ENCODE measurements at regions not wholly inside any gene's neighbourhood (a gene's known extent, or its start where the extent isn't known, plus 50 kb on each side); places are given as distances from the start of the nearest gene placed in this dataset.

- H3K4me3 ChIP-seq (ENCODE audit: insufficient read depth, low read depth, low read length), result no peak overlapping the region
- H3K27me3 ChIP-seq (ENCODE audit: control insufficient read depth, insufficient read depth, low read length), result peaks cover 27% of the 10 kb centered on the region; the same call in 1 of the 2 replicates
- peak; percentile 2 for DNase-seq
- H3K36me3 ChIP-seq (replicated peaks; ENCODE audit: control insufficient read depth, insufficient read depth, low read length), result no peaks in the 10 kb centered on the region
These were observed 388.5 kb upstream of the C1orf87 start for GRCh38 chr1:60461925-60462595.

DNA sequence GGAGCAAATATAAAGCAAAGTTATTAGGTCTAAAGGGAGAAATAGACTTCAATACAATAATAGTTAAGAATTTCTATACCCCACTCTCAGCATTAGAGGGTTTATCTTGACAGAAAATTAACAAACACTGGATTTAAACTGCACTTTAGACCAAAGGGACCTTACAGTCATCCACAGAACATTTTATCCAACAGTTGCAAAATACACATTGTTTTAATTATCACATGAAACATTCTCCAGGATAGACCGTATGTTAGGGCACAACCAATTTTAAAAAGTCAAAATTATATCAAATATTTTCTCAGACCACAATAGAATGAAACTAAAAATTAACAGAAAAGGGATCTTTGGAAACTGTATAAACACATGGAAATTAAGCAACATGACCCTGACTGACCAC is 384.5 kb upstream of the C1orf87 start:
- DNase-seq, result no peak
- Histone ChIP-seq H3K27me3 (ENCODE audit: control insufficient read depth, insufficient read depth, low read length) (peaks cover 16% of the 10 kb centered on the region; the same call in 1 of the 2 replicates), H3K36me3 (replicated peaks; ENCODE audit: control insufficient read depth, insufficient read depth, low read length) (no peaks in the 10 kb centered on the region), H3K4me3 (ENCODE audit: insufficient read depth, low read depth, low read length) (no peak overlapping the region)

DNA sequence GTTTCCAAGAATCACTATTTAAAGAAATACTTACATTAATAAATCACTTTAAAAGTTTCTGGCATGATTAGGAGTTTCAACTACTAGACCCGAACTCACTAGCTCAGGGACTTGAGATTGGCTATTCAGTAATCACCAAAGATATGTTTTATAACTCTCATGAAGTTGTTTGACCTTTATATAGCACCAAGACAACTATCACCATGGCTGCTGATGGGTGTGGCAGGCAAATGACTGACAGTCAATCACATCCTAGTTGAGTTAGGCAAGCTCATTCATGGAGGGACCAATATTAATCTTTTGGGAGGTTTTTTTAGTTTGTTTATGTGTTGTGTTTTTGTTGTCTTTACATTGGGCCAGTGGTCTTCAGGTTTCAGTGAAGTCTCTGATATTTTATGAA is 376.3 kb upstream of the C1orf87 start:
- no peak for DNase-seq
- Histone ChIP-seq H3K27me3 (ENCODE audit: control insufficient read depth, insufficient read depth, low read length) (peaks cover 2% of the 10 kb centered on the region; the same call in 1 of the 2 replicates), H3K4me3 (ENCODE audit: insufficient read depth, low read depth, low read length) (no peak overlapping the region), H3K36me3 (replicated peaks; ENCODE audit: control insufficient read depth, insufficient read depth, low read length) (no peaks in the 10 kb centered on the region)

DNA sequence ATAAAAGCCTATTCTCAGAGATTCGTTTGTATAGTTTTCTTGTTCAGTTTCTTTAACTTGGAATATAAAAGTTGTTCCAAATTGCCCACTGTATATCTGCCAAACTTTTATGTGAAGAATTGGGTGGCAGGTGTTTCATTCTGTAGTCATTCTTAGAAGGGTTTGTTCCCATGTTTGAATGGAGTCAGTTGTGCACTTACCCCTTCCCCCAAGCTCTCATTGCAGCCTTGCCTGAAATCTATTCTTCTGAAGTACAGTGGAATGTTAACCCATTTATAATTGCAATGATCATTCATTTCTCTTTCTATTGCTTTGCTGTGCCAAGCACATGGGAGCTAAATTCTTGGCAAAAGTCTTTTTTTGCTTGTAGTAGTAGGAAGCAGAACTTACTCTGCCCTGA is 375.3 kb upstream of the C1orf87 start:
- Histone ChIP-seq H3K27me3 (ENCODE audit: control insufficient read depth, insufficient read depth, low read length) (peaks cover 2% of the 10 kb centered on the region; the same call in 1 of the 2 replicates), H3K4me3 (ENCODE audit: insufficient read depth, low read depth, low read length) (no peak overlapping the region), H3K36me3 (replicated peaks; ENCODE audit: control insufficient read depth, insufficient read depth, low read length) (no peaks in the 10 kb centered on the region)
- no peak for DNase-seq

- Histone ChIP-seq H3K36me3 (replicated peaks; ENCODE audit: control insufficient read depth, insufficient read depth, low read length) (no peaks in the 10 kb centered on the region), H3K27me3 (ENCODE audit: control insufficient read depth, insufficient read depth, low read length) (no peaks in the 10 kb centered on the region), H3K4me3 (ENCODE audit: insufficient read depth, low read depth, low read length) (no peak overlapping the region)
- DNase-seq, result no peak
These were observed 371.1 kb upstream of the C1orf87 start for GRCh38 chr1:60444680-60445079.

GRCh38 chr1:60436186-60436585 is 362.6 kb upstream of the C1orf87 start:
- Histone ChIP-seq H3K4me3 (ENCODE audit: insufficient read depth, low read depth, low read length) (no peak overlapping the region), H3K27me3 (ENCODE audit: control insufficient read depth, insufficient read depth, low read length) (no peaks in the 10 kb centered on the region), H3K36me3 (replicated peaks; ENCODE audit: control insufficient read depth, insufficient read depth, low read length) (no peaks in the 10 kb centered on the region)
- DNase-seq, result no peak

GRCh38 chr1:60431593-60431992 is 358.0 kb upstream of the C1orf87 start:
- H3K36me3 ChIP-seq (replicated peaks; ENCODE audit: control insufficient read depth, insufficient read depth, low read length), result no peaks in the 10 kb centered on the region
- no peak overlapping the region for H3K4me3 ChIP-seq (ENCODE audit: insufficient read depth, low read depth, low read length)
- no peaks in the 10 kb centered on the region for H3K27me3 ChIP-seq (ENCODE audit: control insufficient read depth, insufficient read depth, low read length)
- DNase-seq, result no peak

- no peaks in the 10 kb centered on the region for H3K36me3 ChIP-seq (replicated peaks; ENCODE audit: control insufficient read depth, insufficient read depth, low read length)
- no peak overlapping the region for H3K4me3 ChIP-seq (ENCODE audit: insufficient read depth, low read depth, low read length)
- no peak for DNase-seq
- no peaks in the 10 kb centered on the region for H3K27me3 ChIP-seq (ENCODE audit: control insufficient read depth, insufficient read depth, low read length)
These were observed 356.8 kb upstream of the C1orf87 start for GRCh38 chr1:60430375-60430774.

- DNase-seq, result no peak
- Histone ChIP-seq H3K36me3 (replicated peaks; ENCODE audit: control insufficient read depth, insufficient read depth, low read length) (no peaks in the 10 kb centered on the region), H3K27me3 (ENCODE audit: control insufficient read depth, insufficient read depth, low read length) (no peaks in the 10 kb centered on the region), H3K4me3 (ENCODE audit: insufficient read depth, low read depth, low read length) (no peak overlapping the region)
These were observed 354.6 kb upstream of the C1orf87 start for GRCh38 chr1:60428127-60428526.

GRCh38 chr1:60427701-60428100 is 354.1 kb upstream of the C1orf87 start:
- H3K36me3 ChIP-seq (replicated peaks; ENCODE audit: control insufficient read depth, insufficient read depth, low read length), result no peaks in the 10 kb centered on the region
- H3K4me3 ChIP-seq (ENCODE audit: insufficient read depth, low read depth, low read length), result no peak overlapping the region
- H3K27me3 ChIP-seq (ENCODE audit: control insufficient read depth, insufficient read depth, low read length), result no peaks in the 10 kb centered on the region
- no peak for DNase-seq

DNA sequence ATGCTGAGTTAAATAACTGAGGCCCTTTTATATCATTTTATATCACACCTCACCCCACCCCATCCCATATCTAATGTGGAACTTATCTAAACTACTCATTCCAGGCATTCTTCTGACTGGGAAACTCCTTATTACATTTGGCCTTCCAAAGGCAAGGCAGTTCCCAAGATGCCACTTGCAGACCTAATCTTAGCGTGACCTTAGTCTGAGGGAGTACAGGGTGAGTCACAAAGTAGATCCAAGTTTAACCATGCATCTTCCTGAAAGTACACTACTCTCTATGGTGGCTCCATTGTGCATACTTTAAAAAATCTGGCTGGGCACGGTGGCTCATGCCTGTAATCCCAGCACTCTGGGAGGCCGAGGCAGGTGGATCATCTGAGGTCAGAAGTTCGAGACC is 353.6 kb upstream of the C1orf87 start:
- Histone ChIP-seq H3K4me3 (ENCODE audit: insufficient read depth, low read depth, low read length) (no peak overlapping the region), H3K36me3 (replicated peaks; ENCODE audit: control insufficient read depth, insufficient read depth, low read length) (no peaks in the 10 kb centered on the region), H3K27me3 (ENCODE audit: control insufficient read depth, insufficient read depth, low read length) (no peaks in the 10 kb centered on the region)
- no peak for DNase-seq

DNA sequence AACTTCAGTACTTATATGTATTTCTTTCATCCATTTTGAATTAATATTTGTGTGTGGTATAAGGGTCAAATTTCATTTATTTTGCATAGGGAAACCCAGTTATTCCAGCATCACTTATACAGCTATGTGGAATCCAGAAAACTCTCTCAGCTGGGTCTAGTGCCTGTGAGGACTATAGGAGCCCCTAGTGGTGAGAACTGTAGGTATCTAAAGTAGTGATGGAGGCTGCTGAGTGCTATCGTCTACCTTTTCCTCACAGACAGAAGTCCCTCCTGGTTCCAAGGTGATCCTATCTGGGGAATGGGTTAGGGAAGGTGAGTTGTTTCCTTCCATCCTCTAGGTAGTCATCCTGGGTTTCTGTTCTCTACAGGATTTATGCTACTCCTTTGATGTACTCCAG is 352.0 kb upstream of the C1orf87 start:
- Histone ChIP-seq H3K4me3 (ENCODE audit: insufficient read depth, low read depth, low read length) (no peak overlapping the region), H3K27me3 (ENCODE audit: control insufficient read depth, insufficient read depth, low read length) (no peaks in the 10 kb centered on the region), H3K36me3 (replicated peaks; ENCODE audit: control insufficient read depth, insufficient read depth, low read length) (no peaks in the 10 kb centered on the region)
- peak; percentile 14 for DNase-seq

GRCh38 chr1:60423146-60423780 is 349.7 kb upstream of the C1orf87 start:
- Histone ChIP-seq H3K36me3 (replicated peaks; ENCODE audit: control insufficient read depth, insufficient read depth, low read length) (no peaks in the 10 kb centered on the region), H3K27me3 (ENCODE audit: control insufficient read depth, insufficient read depth, low read length) (no peaks in the 10 kb centered on the region), H3K4me3 (ENCODE audit: insufficient read depth, low read depth, low read length) (no peak overlapping the region)
- no peak for DNase-seq

DNA sequence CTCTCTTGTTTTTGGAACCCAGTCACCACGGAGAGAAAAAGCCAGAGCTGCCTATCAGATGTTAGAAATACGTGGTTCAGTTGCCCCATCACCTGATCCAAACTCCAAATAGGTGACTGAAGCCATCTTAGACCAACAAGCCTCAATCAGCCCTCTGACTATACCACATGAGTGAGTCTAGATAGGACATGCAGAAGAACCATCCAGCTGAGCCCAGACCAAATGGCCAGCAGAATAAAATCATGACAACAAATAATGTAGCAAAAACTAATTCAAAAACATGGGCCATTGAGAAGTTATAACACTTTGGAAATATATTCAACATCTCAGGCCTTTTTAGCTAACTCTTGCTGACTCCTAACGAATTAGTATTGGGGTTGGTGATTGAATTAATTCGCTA is 348.4 kb upstream of the C1orf87 start:
- Histone ChIP-seq H3K36me3 (replicated peaks; ENCODE audit: control insufficient read depth, insufficient read depth, low read length) (no peaks in the 10 kb centered on the region), H3K27me3 (ENCODE audit: control insufficient read depth, insufficient read depth, low read length) (no peaks in the 10 kb centered on the region), H3K4me3 (ENCODE audit: insufficient read depth, low read depth, low read length) (no peak overlapping the region)
- DNase-seq, result no peak

DNA sequence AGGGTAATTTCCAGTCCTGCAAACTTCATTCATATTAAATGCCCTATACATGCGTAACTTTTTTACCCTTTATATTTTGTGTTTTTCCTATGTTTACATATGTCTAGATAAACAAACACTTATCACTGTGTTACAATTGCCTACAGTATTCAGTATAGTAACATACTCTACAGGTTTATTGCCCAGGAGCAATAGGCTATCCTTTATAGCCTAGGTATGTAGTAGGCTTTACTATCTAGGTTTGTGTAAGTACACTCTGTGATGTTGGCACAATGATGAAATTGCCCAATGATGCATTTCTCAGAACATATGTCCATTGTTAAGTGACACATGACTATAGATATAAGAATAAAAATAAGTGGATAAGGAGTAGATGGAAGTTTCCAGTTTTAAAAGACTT is 345.5 kb upstream of the C1orf87 start:
- H3K36me3 ChIP-seq (replicated peaks; ENCODE audit: control insufficient read depth, insufficient read depth, low read length), result no peaks in the 10 kb centered on the region
- no peak overlapping the region for H3K4me3 ChIP-seq (ENCODE audit: insufficient read depth, low read depth, low read length)
- no peak for DNase-seq
- no peaks in the 10 kb centered on the region for H3K27me3 ChIP-seq (ENCODE audit: control insufficient read depth, insufficient read depth, low read length)

All from H7 (cell line).